Right lobe of liver (tissue), 6 donors: ENCODE measurements at regions not wholly inside any gene's neighbourhood (a gene's known extent, or its start where the extent isn't known, plus 50 kb on each side); places are given as distances from the start of the nearest gene placed in this dataset.
A peak's percentile ranks its signal among the peaks of the same experiment; 100 is the strongest.
"Not testable (repeated sequence)": the region's sequence is repeated elsewhere in the genome, so short reads cannot be mapped to it uniquely, and the experiment has no call there.

Experiments
- ATAC-seq, 4 donors: fragments of 200-7000 bp; cut with Tn5 transposase; one replicate each; pipeline ENCODE4 v1.9.1; 2020; ENCODE audit warnings: mild to moderate bottlenecking in 4 of 4, moderate library complexity in 4 of 4
- DNase-seq, 3 donors: peaks; one replicate each; pipeline ENCODE4 v3.0.0-alpha.2; 2020
- H3K27ac ChIP-seq, 3 donors: fragments of 200-600 bp; one replicate each; pipeline ENCODE4 v1.8.0; 2022
- H3K27me3 ChIP-seq, 2 donors: fragments of 200-600 bp; one replicate each; pipeline ENCODE4 v1.8.0; 2022
- H3K36me3 ChIP-seq, 4 donors: fragments of 200-600 bp; sonication (generic) in 1 of 4; one replicate each; pipeline versions ENCODE4 v1.5.1 to v1.8.0; 2017 to 2022; ENCODE audit warnings: control low read depth in 1 of 4
- H3K4me1 ChIP-seq, 4 donors: fragments of 200-600 bp; sonication (generic) in 1 of 4; one replicate each; pipeline versions ENCODE4 v1.5.1 to v1.8.0; 2017 to 2022; ENCODE audit warnings: control low read depth in 1 of 4
- H3K4me3 ChIP-seq, 3 donors: fragments of 200-600 bp; one replicate each; pipeline ENCODE4 v1.8.0; 2022
- H3K9me3 ChIP-seq, 4 donors: fragments of 200-600 bp; sonication (generic) in 1 of 4; one replicate each; pipeline versions ENCODE4 v1.5.1 to v1.8.0; 2017 to 2022; ENCODE audit warnings: control low read depth in 1 of 4
- CTCF ChIP-seq, 4 donors: fragments of 200-600 bp in 3 of 4; fragments of 450-650 bp in 1 of 4; IDR thresholded peaks; one replicate each; pipeline versions ENCODE4 v1.5.1 to v1.8.0; 2016 to 2022; ENCODE audit warnings: antibody characterized with exemption in 4 of 4, mild to moderate bottlenecking in 2 of 4
- POLR2A ChIP-seq: fragments of 450-650 bp; IDR thresholded peaks from one replicate; pipeline ENCODE4 v1.6.1; 2017; ENCODE audit warnings: antibody characterized with exemption, mild to moderate bottlenecking
- WGBS: methylation state at CpG from one replicate; pipeline ENCODE4 v1.1.6; 2018; ENCODE audit warnings: low coverage, low lambda C conversion rate; ENCODE audit not compliant: insufficient coverage; ENCODE audit errors: missing lambda C conversion rate; 5-methylcytosine and 5-hydroxymethylcytosine counted together
- intact Hi-C, 2 donors: fragments of 100-400 bp; cut with DNase I; formaldehyde crosslinking; loops; one replicate each; pipeline versions ENCODE4 v1.11.2 to v1.14.1; 2022
- donor health status: DM: no; HTN: yes; CAD: no.
- donor health status: DM: no; HTN: no; CAD: no.
- donor health status: DM: no; HTN: no; CAD: no.
- donor health status: DM: no; HTN: yes; CAD: no.
- donor health status: DM: no; HTN: yes; CAD: no.

- Histone ChIP-seq H3K27me3 (no peaks in the 10 kb centered on the region), H3K4me1 (no peaks in the 10 kb centered on the region), H3K27ac (no peak overlapping the region), H3K9me3 (peaks cover 0 to 5% (median 0%) of the 10 kb centered on the region in 4 donors), H3K4me3 (no peak overlapping the region), H3K36me3 (no peaks in the 10 kb centered on the region)
- intact Hi-C loops, result no loop called here
- 100% methylated on average over 3 of the region's 3 CpGs for WGBS
- TF ChIP-seq CTCF (IDR thresholded peaks at IDR 0.05), result no peak
- no peak for TF ChIP-seq POLR2A
- ATAC-seq (no peak), DNase-seq (no peak)
These were observed 404.4 kb downstream of the UTRN start for GRCh38 chr6:144689503-144690040.

- ATAC-seq, result no peak
- TF ChIP-seq POLR2A (no peak), CTCF (IDR thresholded peaks at IDR 0.05) (no peak)
These were observed 405.0 kb downstream of the UTRN start for GRCh38 chr6:144690133-144690532.

GRCh38 chr6:144690666-144691065 is 405.5 kb downstream of the UTRN start:
- ATAC-seq, result no peak
- H3K9me3 ChIP-seq, result peaks cover 0 to 5% (median 0%) of the 10 kb centered on the region in 4 donors
- intact Hi-C loops, result no loop called here
- 96% methylated on average over 2 of the region's 4 CpGs for WGBS
- no peak for TF ChIP-seq POLR2A
- TF ChIP-seq CTCF (IDR thresholded peaks at IDR 0.05), result no peak
- H3K27ac ChIP-seq, result no peak overlapping the region
- no peak overlapping the region for H3K4me3 ChIP-seq
- no peaks in the 10 kb centered on the region for H3K36me3 ChIP-seq
- no peak for DNase-seq
- no peaks in the 10 kb centered on the region for H3K27me3 ChIP-seq
- peaks cover 0 to 3% (median 0%) of the 10 kb centered on the region in 4 donors for H3K4me1 ChIP-seq

More at GRCh38 chr6:144690133-144690532, 405.0 kb downstream of the UTRN start:
- intact Hi-C loops, result no loop called here
- peaks cover 0 to 5% (median 0%) of the 10 kb centered on the region in 4 donors for H3K9me3 ChIP-seq
- WGBS, result no CpG with 5 or more reads among the region's 1 CpG
- no peak overlapping the region for H3K27ac ChIP-seq
- no peaks in the 10 kb centered on the region for H3K36me3 ChIP-seq
- no peaks in the 10 kb centered on the region for H3K4me1 ChIP-seq
- DNase-seq, result no peak
- H3K4me3 ChIP-seq, result no peak overlapping the region
- no peaks in the 10 kb centered on the region for H3K27me3 ChIP-seq

- DNase-seq, H3K9me3 ChIP-seq, H3K4me3 ChIP-seq, H3K36me3 ChIP-seq, intact Hi-C loops, ATAC-seq, H3K27me3 ChIP-seq, H3K27ac ChIP-seq: not testable (repeated sequence)
- 88% methylated on average over 1 of the region's 1 CpG for WGBS
- peaks cover 0 to 13% (median 3%) of the 10 kb centered on the region in 4 donors for H3K4me1 ChIP-seq
These were observed 406.9 kb downstream of the UTRN start for GRCh38 chr6:144692050-144692449.

GRCh38 chr6:144695858-144696533 is 410.9 kb downstream of the UTRN start:
- Histone ChIP-seq H3K9me3 (no peaks in the 10 kb centered on the region), H3K27me3 (no peaks in the 10 kb centered on the region), H3K4me3 (no peak overlapping the region), H3K4me1 (peaks cover 0 to 32% (median 3%) of the 10 kb centered on the region in 4 donors), H3K36me3 (no peaks in the 10 kb centered on the region), H3K27ac (peak overlapping the region in 1 of 3 donors; percentile 62)
- TF ChIP-seq POLR2A, result no peak
- TF ChIP-seq CTCF (IDR thresholded peaks at IDR 0.05), result no peak
- 31% methylated on average over 3 of the region's 3 CpGs for WGBS
- intact Hi-C loops, result no loop called here
- DNase-seq, result no peak
- peak in 3 of 4 donors; percentile 11 to 58 (median 54) for ATAC-seq
